SK-N-SH (cell line): ENCODE measurements at regions not wholly inside any gene's neighbourhood (a gene's known extent, or its start where the extent isn't known, plus 50 kb on each side); places are given as distances from the start of the nearest gene placed in this dataset.

Experiments used
- CTCF ChIA-PET: fragments of 300-600, 350-600 bp; formaldehyde crosslinking; extraction: SDS; loops from one replicate; lab custom pipeline; 2021; lab: Yijun Ruan, JAX
- POLR2A ChIA-PET: fragments of 350-600 bp; sonication (Branson Sonifier 250); formaldehyde crosslinking; extraction: SDS; loops from one replicate; lab custom pipeline; 2020; ENCODE audit warnings: antibody characterized with exemption, inconsistent platforms; lab: Yijun Ruan, JAX
- DNase-seq: peaks from one replicate; pipeline ENCODE4 v3.0.0; 2012
- H2AFZ ChIP-seq: fragments of 200-600 bp; sonication (generic); 2 replicates; pipeline ENCODE4 v1.8.1; 2016; ENCODE audit warnings: antibody characterized with exemption, mild to moderate bottlenecking, low read depth
- H3F3A ChIP-seq: fragments of 200-600 bp; sonication (generic); replicated peaks from 2 replicates; pipeline ENCODE3; 2016; ENCODE audit warnings: antibody characterized with exemption, mild to moderate bottlenecking; ENCODE audit not compliant: insufficient read depth
- H3K27ac ChIP-seq, 2 experiments: fragments of 200-500 bp in 1 of 2; fragments of 200-600 bp in 1 of 2; sonication (Bioruptor generic) in 1 of 2; sonication (generic), shearing (Covaris generic) in 1 of 2; 2 replicates each; pipeline versions ENCODE4 v1.5.1 to v1.6.1; 2014 to 2016; ENCODE audit warnings: low read depth in 2 of 2, inconsistent platforms in 1 of 2, low read length in 1 of 2, mild to moderate bottlenecking in 1 of 2, mixed read lengths in 1 of 2
- H3K27me3 ChIP-seq: fragments of 200-600 bp; sonication (generic), shearing (Covaris generic); 2 replicates; pipeline ENCODE4 v1.6.1; 2016; ENCODE audit warnings: mixed run types; ENCODE audit not compliant: insufficient read depth
- H3K36me3 ChIP-seq, 2 experiments: fragments of 200-500 bp in 1 of 2; fragments of 200-600 bp in 1 of 2; sonication (Bioruptor generic) in 1 of 2; sonication (generic) in 1 of 2; replicated peaks in 1 of 2; 2 replicates each; pipeline versions ENCODE3 to v1.5.1; 2014 to 2016; ENCODE audit warnings: low read length in 1 of 2, mild to moderate bottlenecking in 1 of 2; ENCODE audit not compliant: insufficient read depth in 2 of 2, control insufficient read depth in 1 of 2
- H3K4me1 ChIP-seq, 2 experiments: fragments of 200-500 bp in 1 of 2; fragments of 200-600 bp in 1 of 2; sonication (Bioruptor generic) in 1 of 2; sonication (generic), shearing (Covaris generic) in 1 of 2; 2 replicates each; pipeline versions ENCODE4 v1.5.1 to v1.6.1; 2014 to 2016; ENCODE audit warnings: low read depth in 1 of 2, low read length in 1 of 2, mixed run types in 1 of 2; ENCODE audit not compliant: insufficient read depth in 2 of 2, control insufficient read depth in 1 of 2
- H3K4me2 ChIP-seq: fragments of 200-600 bp; sonication (generic), shearing (Covaris generic); 2 replicates; pipeline ENCODE4 v1.6.1; 2017; ENCODE audit warnings: mixed run types
- H3K4me3 ChIP-seq, 2 experiments: fragments of 200-500 bp in 1 of 2; fragments of 200-600 bp in 1 of 2; sonication (Bioruptor generic) in 1 of 2; sonication (generic), shearing (Covaris generic) in 1 of 2; 2 replicates each; pipeline versions ENCODE4 v1.5.1 to v1.8.1; 2014 to 2016; ENCODE audit warnings: low read depth in 2 of 2, inconsistent platforms in 1 of 2, low read length in 1 of 2, mild to moderate bottlenecking in 1 of 2, mixed read lengths in 1 of 2, moderate library complexity in 1 of 2
- H3K79me2 ChIP-seq: fragments of 200-600 bp; sonication (generic); 2 replicates; pipeline ENCODE4 v1.8.1; 2017; ENCODE audit warnings: mild to moderate bottlenecking; ENCODE audit not compliant: insufficient read depth
- H3K9ac ChIP-seq: fragments of 200-600 bp; sonication (generic); 2 replicates; pipeline ENCODE4 v1.6.1; 2017; ENCODE audit warnings: mixed run types
- H3K9me2 ChIP-seq: fragments of 200-600 bp; sonication (generic); 2 replicates; pipeline ENCODE4 v1.6.1; 2017; ENCODE audit warnings: mixed run types
- H3K9me3 ChIP-seq: fragments of 200-600 bp; sonication (generic); 2 replicates; pipeline ENCODE4 v1.6.1; 2017; ENCODE audit warnings: mixed run types, mild to moderate bottlenecking, moderate library complexity
- H4K20me1 ChIP-seq: fragments of 200-600 bp; sonication (generic); 2 replicates; pipeline ENCODE4 v1.6.1; 2017; ENCODE audit warnings: mild to moderate bottlenecking, mixed run types; ENCODE audit not compliant: insufficient read depth
- ELF1 ChIP-seq: IDR thresholded peaks from 2 replicates; pipeline ENCODE4 v1.4.0; 2012
- EP300 ChIP-seq, 2 experiments: IDR thresholded peaks; 2 replicates each; pipeline versions ENCODE4 v1.4.0 to v1.6.1; 2012; ENCODE audit warnings: borderline replicate concordance in 1 of 2, low read depth in 1 of 2, low read length in 1 of 2
- EZH2phosphoT487 ChIP-seq: fragments of 200-600 bp; sonication (generic); IDR thresholded peaks from 2 replicates; pipeline ENCODE4 v1.6.1; 2017; ENCODE audit warnings: low read depth, mixed run types, mild to moderate bottlenecking, antibody characterized with exemption, moderate library complexity, borderline replicate concordance
- FOXJ3 ChIP-seq: sonication (generic); formaldehyde crosslinking; IDR thresholded peaks from 2 replicates; pipeline ENCODE4 v1.5.1; 2020; ENCODE audit warnings: mild to moderate bottlenecking, missing genetic modification reagents
- GATA2 ChIP-seq: sonication (generic); formaldehyde crosslinking; IDR thresholded peaks from 2 replicates; pipeline ENCODE4 v1.5.0; 2020; ENCODE audit warnings: mild to moderate bottlenecking, missing genetic modification reagents
- JUND ChIP-seq: IDR thresholded peaks from 2 replicates; pipeline ENCODE4 v1.4.0; 2012
- MEF2A ChIP-seq: IDR thresholded peaks from 2 replicates; pipeline ENCODE4 v1.4.0; 2012; ENCODE audit warnings: low read depth, borderline replicate concordance
- NFIC ChIP-seq: IDR thresholded peaks from 2 replicates; pipeline ENCODE4 v1.4.0; 2012; ENCODE audit warnings: borderline replicate concordance
- NRF1 ChIP-seq: IDR thresholded peaks from 2 replicates; pipeline ENCODE4 v1.6.1; 2012; ENCODE audit warnings: low read depth, mild to moderate bottlenecking, low read length
- POLR2AphosphoS5 ChIP-seq: IDR thresholded peaks from 2 replicates; pipeline ENCODE4 v1.6.1; 2012; ENCODE audit warnings: low read depth, low read length
- RAD21 ChIP-seq: IDR thresholded peaks from 2 replicates; pipeline ENCODE4 v1.6.1; 2012; ENCODE audit warnings: mild to moderate bottlenecking, low read length
- RFX5 ChIP-seq: IDR thresholded peaks from 2 replicates; pipeline ENCODE4 v1.6.1; 2012; ENCODE audit warnings: mild to moderate bottlenecking, improper control_type of control experiment, low read length
- SMC3 ChIP-seq: IDR thresholded peaks from 2 replicates; pipeline ENCODE4 v1.6.1; 2012; ENCODE audit warnings: low read depth, low read length, improper control_type of control experiment
- TAF1 ChIP-seq: IDR thresholded peaks from 2 replicates; pipeline ENCODE4 v1.6.1; 2012; ENCODE audit warnings: low read depth, mild to moderate bottlenecking, low read length, moderate library complexity, borderline replicate concordance
- YY1 ChIP-seq: IDR thresholded peaks from 2 replicates; pipeline ENCODE4 v1.4.0; 2012; ENCODE audit warnings: low read depth, mild to moderate bottlenecking
- WGBS: methylation state at CpG from one replicate; pipeline ENCODE4 v1.1.6; 2017; ENCODE audit warnings: low lambda C conversion rate; 5-methylcytosine and 5-hydroxymethylcytosine counted together
- TF ChIP-seq, protein P1 (sequence below): fragments of 200-600 bp; sonication (generic); IDR thresholded peaks from 2 replicates; pipeline ENCODE4 v1.6.1; 2017; ENCODE audit warnings: antibody characterized with exemption, mild to moderate bottlenecking, moderate library complexity
- TF ChIP-seq, protein P2 (sequence below): IDR thresholded peaks from 2 replicates; pipeline ENCODE4; 2012
- TF ChIP-seq, protein P3 (sequence below): IDR thresholded peaks from 2 replicates; pipeline ENCODE4 v1.4.0; 2012; ENCODE audit warnings: low read depth, borderline replicate concordance

DNA sequence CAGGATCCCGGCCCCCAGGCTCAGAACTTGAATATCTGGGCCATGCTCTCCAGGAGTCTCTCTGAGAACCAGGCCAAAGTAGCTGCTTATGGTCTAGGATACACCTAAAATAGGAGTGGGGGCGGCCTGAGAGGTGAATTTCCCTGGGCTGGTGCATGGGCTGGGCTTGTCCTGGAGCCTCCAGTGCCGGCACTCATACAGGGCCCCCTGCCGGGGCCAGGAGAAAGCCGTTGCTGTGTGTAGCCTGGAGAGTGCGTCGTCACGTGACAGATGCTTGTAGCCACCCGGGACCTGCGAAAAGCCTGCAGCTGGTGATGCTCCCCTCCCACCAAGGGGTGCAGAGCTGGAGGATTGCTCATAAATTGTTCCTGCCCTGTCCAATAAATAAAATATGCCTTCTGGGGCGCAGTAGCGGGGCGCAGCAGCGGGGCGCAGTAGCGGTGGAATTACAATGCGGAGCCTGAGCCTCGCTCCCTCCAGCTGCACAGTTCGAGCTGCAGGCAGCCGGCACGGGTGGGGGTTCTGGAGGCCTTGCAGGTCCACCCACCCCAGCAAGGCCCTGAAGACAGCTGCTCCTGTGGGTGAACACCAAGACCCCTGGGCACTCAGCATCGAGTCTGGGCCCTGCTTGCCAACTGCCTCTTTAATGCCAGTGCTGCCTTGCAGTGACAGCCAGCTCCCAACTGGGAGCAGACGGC, 289.9 kb downstream of the NDUFA10 start (continued):
- no peak for TF ChIP-seq FOXJ3 (CRISPR knock-in tag)
- TF ChIP-seq YY1: no peak
- no peak for TF ChIP-seq SMC3
- TF ChIP-seq EZH2phosphoT487: no peak
- TF ChIP-seq, protein P1, sequence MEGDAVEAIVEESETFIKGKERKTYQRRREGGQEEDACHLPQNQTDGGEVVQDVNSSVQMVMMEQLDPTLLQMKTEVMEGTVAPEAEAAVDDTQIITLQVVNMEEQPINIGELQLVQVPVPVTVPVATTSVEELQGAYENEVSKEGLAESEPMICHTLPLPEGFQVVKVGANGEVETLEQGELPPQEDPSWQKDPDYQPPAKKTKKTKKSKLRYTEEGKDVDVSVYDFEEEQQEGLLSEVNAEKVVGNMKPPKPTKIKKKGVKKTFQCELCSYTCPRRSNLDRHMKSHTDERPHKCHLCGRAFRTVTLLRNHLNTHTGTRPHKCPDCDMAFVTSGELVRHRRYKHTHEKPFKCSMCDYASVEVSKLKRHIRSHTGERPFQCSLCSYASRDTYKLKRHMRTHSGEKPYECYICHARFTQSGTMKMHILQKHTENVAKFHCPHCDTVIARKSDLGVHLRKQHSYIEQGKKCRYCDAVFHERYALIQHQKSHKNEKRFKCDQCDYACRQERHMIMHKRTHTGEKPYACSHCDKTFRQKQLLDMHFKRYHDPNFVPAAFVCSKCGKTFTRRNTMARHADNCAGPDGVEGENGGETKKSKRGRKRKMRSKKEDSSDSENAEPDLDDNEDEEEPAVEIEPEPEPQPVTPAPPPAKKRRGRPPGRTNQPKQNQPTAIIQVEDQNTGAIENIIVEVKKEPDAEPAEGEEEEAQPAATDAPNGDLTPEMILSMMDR: no peak
- TF ChIP-seq MEF2A: no peak
- no peak for TF ChIP-seq RAD21
- TF ChIP-seq, protein P2, sequence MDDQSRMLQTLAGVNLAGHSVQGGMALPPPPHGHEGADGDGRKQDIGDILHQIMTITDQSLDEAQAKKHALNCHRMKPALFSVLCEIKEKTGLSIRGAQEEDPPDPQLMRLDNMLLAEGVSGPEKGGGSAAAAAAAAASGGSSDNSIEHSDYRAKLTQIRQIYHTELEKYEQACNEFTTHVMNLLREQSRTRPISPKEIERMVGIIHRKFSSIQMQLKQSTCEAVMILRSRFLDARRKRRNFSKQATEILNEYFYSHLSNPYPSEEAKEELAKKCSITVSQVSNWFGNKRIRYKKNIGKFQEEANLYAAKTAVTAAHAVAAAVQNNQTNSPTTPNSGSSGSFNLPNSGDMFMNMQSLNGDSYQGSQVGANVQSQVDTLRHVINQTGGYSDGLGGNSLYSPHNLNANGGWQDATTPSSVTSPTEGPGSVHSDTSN: no peak
- TF ChIP-seq NFIC: no peak
- no peak for TF ChIP-seq POLR2AphosphoS5
- TF ChIP-seq GATA2 (CRISPR knock-in tag): no peak
- TF ChIP-seq RFX5: no peak
- TF ChIP-seq, all 33 proteins: peak for 0

DNA sequence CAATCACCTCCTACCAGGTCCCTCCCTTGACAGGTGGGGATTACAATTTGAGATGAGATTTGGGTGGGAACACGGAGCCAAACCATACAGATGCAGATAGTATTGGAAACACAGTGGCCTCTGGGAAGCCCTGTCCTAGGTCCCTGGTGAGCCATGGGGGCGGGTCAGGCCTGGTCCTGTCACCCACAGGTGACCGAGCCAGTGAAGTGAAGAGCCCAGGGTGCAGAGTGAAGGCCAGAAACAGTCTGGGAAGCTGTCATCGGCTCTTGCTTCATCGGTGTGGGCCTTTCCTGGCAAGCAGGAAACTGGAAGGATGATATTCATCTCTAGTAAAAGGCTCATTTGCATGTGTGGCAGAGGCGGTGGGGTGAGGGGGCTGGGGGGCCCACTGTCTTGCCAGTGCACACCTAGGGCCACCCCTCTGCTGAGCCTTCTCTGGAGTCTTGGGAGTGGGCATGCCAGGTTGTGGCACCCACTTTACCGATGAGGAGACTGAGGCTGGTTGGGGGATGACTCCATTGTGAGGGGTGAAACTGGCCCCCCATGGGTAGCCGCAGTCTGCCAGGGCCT, 290.6 kb downstream of the NDUFA10 start:
- H3K9me3 ChIP-seq: no peaks in the 10 kb centered on the region
- H3K36me3 ChIP-seq: no peaks in the 10 kb centered on the region
- H2AFZ ChIP-seq: no peak overlapping the region
- no peaks in the 10 kb centered on the region for H3F3A ChIP-seq
- H3K9ac ChIP-seq: no peak overlapping the region
- H3K4me2 ChIP-seq: no peak overlapping the region
- no peaks in the 10 kb centered on the region for H3K27me3 ChIP-seq
- POLR2A ChIA-PET: no interaction called here
- no peak overlapping the region for H3K27ac ChIP-seq
- H4K20me1 ChIP-seq: no peaks in the 10 kb centered on the region
- TF ChIP-seq RFX5 (no peak), TAF1 (no peak), FOXJ3 (CRISPR knock-in tag) (no peak), JUND (no peak), POLR2AphosphoS5 (no peak), EZH2phosphoT487 (no peak), ELF1 (no peak), NRF1 (no peak), EP300 (IDR thresholded peaks at IDR 0.05; ENCODE audit: borderline replicate concordance in 1 of 2, low read depth in 1 of 2, low read length in 1 of 2) (no peak)
- TF ChIP-seq, protein P3, sequence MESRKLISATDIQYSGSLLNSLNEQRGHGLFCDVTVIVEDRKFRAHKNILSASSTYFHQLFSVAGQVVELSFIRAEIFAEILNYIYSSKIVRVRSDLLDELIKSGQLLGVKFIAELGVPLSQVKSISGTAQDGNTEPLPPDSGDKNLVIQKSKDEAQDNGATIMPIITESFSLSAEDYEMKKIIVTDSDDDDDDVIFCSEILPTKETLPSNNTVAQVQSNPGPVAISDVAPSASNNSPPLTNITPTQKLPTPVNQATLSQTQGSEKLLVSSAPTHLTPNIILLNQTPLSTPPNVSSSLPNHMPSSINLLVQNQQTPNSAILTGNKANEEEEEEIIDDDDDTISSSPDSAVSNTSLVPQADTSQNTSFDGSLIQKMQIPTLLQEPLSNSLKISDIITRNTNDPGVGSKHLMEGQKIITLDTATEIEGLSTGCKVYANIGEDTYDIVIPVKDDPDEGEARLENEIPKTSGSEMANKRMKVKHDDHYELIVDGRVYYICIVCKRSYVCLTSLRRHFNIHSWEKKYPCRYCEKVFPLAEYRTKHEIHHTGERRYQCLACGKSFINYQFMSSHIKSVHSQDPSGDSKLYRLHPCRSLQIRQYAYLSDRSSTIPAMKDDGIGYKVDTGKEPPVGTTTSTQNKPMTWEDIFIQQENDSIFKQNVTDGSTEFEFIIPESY: no peak
- H3K4me1 ChIP-seq: peaks cover 0 to 20% of the 10 kb centered on the region in 2 experiments; a peak in 1 of 4 replicates
- 48% methylated on average over 7 of the region's 8 CpGs for WGBS
- H3K4me3 ChIP-seq: no peak overlapping the region
- no peak for DNase-seq
- H3K79me2 ChIP-seq: no peaks in the 10 kb centered on the region
- H3K9me2 ChIP-seq: no peaks in the 10 kb centered on the region
- CTCF ChIA-PET: no interaction called here
